ENCODE measurements at regions not wholly inside any gene's neighbourhood (a gene's known extent, or its start where the extent isn't known, plus 50 kb on each side); places are given as distances from the start of the nearest gene placed in this dataset.

DNA sequence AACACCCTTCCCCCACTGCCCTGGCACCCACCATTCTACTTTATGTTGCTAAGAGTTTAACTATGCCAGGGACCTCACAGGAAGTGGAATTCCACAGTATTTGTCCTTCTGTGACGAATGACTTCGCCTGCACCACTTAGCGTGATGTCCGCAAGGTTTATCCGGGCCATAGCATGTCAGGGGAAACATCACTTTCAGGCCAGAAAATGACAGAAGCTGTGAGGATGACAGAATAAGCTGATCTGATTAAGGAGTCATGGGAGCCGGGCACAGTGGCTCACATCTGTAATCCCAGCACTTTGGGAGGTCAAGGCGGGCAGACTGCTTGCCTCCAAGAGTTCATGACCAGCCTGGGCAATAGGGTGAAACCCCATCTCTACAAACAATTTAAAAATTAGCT is 248.8 kb downstream of the EIPR1 start:
- TF ChIP-seq, protein P1, sequence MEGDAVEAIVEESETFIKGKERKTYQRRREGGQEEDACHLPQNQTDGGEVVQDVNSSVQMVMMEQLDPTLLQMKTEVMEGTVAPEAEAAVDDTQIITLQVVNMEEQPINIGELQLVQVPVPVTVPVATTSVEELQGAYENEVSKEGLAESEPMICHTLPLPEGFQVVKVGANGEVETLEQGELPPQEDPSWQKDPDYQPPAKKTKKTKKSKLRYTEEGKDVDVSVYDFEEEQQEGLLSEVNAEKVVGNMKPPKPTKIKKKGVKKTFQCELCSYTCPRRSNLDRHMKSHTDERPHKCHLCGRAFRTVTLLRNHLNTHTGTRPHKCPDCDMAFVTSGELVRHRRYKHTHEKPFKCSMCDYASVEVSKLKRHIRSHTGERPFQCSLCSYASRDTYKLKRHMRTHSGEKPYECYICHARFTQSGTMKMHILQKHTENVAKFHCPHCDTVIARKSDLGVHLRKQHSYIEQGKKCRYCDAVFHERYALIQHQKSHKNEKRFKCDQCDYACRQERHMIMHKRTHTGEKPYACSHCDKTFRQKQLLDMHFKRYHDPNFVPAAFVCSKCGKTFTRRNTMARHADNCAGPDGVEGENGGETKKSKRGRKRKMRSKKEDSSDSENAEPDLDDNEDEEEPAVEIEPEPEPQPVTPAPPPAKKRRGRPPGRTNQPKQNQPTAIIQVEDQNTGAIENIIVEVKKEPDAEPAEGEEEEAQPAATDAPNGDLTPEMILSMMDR (IDR thresholded peaks at IDR 0.05; ENCODE audit: low read depth, low read length) = no peak
- no peak for TF ChIP-seq EZH2phosphoT487 (IDR thresholded peaks at IDR 0.05; ENCODE audit: low read depth)
